Sigmoid colon (tissue), 4 donors: ENCODE measurements at regions not wholly inside any gene's neighbourhood (a gene's known extent, or its start where the extent isn't known, plus 50 kb on each side); places are given as distances from the start of the nearest gene placed in this dataset.

Experiments used
- POLR2A ChIP-seq, 2 donors: fragments of 450-650 bp; IDR thresholded peaks; one replicate each; pipeline ENCODE4 v1.6.1; 2016; ENCODE audit warnings: antibody characterized with exemption in 2 of 2, mild to moderate bottlenecking in 2 of 2, moderate library complexity in 2 of 2
- POLR2AphosphoS5 ChIP-seq, 4 donors: sonication (generic); formaldehyde crosslinking; IDR thresholded peaks; one replicate each; pipeline ENCODE4 v1.6.1; 2017; ENCODE audit warnings: antibody characterized with exemption in 4 of 4
- TF ChIP-seq, protein P1 (sequence below), 4 experiments: fragments of 450-650 bp in 3 of 4; fragments of 200-600 bp in 1 of 4; IDR thresholded peaks; one replicate each; pipeline ENCODE4 v1.5.1; 2016 to 2019; ENCODE audit warnings: antibody characterized with exemption in 4 of 4, mild to moderate bottlenecking in 3 of 4, moderate library complexity in 2 of 4

DNA sequence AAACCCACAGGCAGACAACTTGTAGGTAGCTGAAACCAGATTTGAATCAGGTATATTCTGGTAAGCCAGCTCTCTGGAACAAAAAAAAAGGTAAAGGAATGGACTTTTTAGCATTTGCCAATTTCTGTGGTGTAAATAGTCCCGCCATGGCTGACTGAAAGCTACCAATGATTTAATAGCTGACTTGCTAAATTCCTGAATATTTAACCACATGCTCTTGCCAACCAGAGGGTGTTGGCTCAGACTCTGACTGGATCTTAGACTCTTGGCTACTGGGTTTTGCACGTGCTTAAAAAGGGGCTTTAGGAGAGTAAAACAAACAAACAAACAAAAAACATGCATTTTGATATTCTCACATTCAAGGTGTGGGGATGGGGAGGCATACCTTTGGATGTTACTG, 600.0 kb upstream of the CDH4 start:
- TF ChIP-seq POLR2AphosphoS5 (IDR thresholded peaks at IDR 0.05) (no peak), POLR2A (IDR thresholded peaks at IDR 0.05) (no peak)
- TF ChIP-seq, protein P1, sequence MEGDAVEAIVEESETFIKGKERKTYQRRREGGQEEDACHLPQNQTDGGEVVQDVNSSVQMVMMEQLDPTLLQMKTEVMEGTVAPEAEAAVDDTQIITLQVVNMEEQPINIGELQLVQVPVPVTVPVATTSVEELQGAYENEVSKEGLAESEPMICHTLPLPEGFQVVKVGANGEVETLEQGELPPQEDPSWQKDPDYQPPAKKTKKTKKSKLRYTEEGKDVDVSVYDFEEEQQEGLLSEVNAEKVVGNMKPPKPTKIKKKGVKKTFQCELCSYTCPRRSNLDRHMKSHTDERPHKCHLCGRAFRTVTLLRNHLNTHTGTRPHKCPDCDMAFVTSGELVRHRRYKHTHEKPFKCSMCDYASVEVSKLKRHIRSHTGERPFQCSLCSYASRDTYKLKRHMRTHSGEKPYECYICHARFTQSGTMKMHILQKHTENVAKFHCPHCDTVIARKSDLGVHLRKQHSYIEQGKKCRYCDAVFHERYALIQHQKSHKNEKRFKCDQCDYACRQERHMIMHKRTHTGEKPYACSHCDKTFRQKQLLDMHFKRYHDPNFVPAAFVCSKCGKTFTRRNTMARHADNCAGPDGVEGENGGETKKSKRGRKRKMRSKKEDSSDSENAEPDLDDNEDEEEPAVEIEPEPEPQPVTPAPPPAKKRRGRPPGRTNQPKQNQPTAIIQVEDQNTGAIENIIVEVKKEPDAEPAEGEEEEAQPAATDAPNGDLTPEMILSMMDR (IDR thresholded peaks at IDR 0.05) = no peak
